SK-N-SH (cell line): ENCODE measurements at regions not wholly inside any gene's neighbourhood (a gene's known extent, or its start where the extent isn't known, plus 50 kb on each side); places are given as distances from the start of the nearest gene placed in this dataset.
A peak's percentile ranks its signal among the peaks of the same experiment; 100 is the strongest.

Source experiments
- CTCF ChIA-PET: fragments of 300-600, 350-600 bp; formaldehyde crosslinking; extraction: SDS; loops from one replicate; lab custom pipeline; 2021; lab: Yijun Ruan, JAX
- POLR2A ChIA-PET: fragments of 350-600 bp; sonication (Branson Sonifier 250); formaldehyde crosslinking; extraction: SDS; loops from one replicate; lab custom pipeline; 2020; ENCODE audit warnings: antibody characterized with exemption, inconsistent platforms; lab: Yijun Ruan, JAX
- DNase-seq: peaks from one replicate; pipeline ENCODE4 v3.0.0; 2012
- H2AFZ ChIP-seq: fragments of 200-600 bp; sonication (generic); 2 replicates; pipeline ENCODE4 v1.8.1; 2016; ENCODE audit warnings: antibody characterized with exemption, mild to moderate bottlenecking, low read depth
- H3F3A ChIP-seq: fragments of 200-600 bp; sonication (generic); replicated peaks from 2 replicates; pipeline ENCODE3; 2016; ENCODE audit warnings: antibody characterized with exemption, mild to moderate bottlenecking; ENCODE audit not compliant: insufficient read depth
- H3K27ac ChIP-seq, 2 experiments: fragments of 200-500 bp in 1 of 2; fragments of 200-600 bp in 1 of 2; sonication (Bioruptor generic) in 1 of 2; sonication (generic), shearing (Covaris generic) in 1 of 2; 2 replicates each; pipeline versions ENCODE4 v1.5.1 to v1.6.1; 2014 to 2016; ENCODE audit warnings: low read depth in 2 of 2, inconsistent platforms in 1 of 2, low read length in 1 of 2, mild to moderate bottlenecking in 1 of 2, mixed read lengths in 1 of 2
- H3K27me3 ChIP-seq: fragments of 200-600 bp; sonication (generic), shearing (Covaris generic); 2 replicates; pipeline ENCODE4 v1.6.1; 2016; ENCODE audit warnings: mixed run types; ENCODE audit not compliant: insufficient read depth
- H3K36me3 ChIP-seq, 2 experiments: fragments of 200-500 bp in 1 of 2; fragments of 200-600 bp in 1 of 2; sonication (Bioruptor generic) in 1 of 2; sonication (generic) in 1 of 2; replicated peaks in 1 of 2; 2 replicates each; pipeline versions ENCODE3 to v1.5.1; 2014 to 2016; ENCODE audit warnings: low read length in 1 of 2, mild to moderate bottlenecking in 1 of 2; ENCODE audit not compliant: insufficient read depth in 2 of 2, control insufficient read depth in 1 of 2
- H3K4me1 ChIP-seq, 2 experiments: fragments of 200-500 bp in 1 of 2; fragments of 200-600 bp in 1 of 2; sonication (Bioruptor generic) in 1 of 2; sonication (generic), shearing (Covaris generic) in 1 of 2; 2 replicates each; pipeline versions ENCODE4 v1.5.1 to v1.6.1; 2014 to 2016; ENCODE audit warnings: low read depth in 1 of 2, low read length in 1 of 2, mixed run types in 1 of 2; ENCODE audit not compliant: insufficient read depth in 2 of 2, control insufficient read depth in 1 of 2
- H3K4me2 ChIP-seq: fragments of 200-600 bp; sonication (generic), shearing (Covaris generic); 2 replicates; pipeline ENCODE4 v1.6.1; 2017; ENCODE audit warnings: mixed run types
- H3K4me3 ChIP-seq, 2 experiments: fragments of 200-500 bp in 1 of 2; fragments of 200-600 bp in 1 of 2; sonication (Bioruptor generic) in 1 of 2; sonication (generic), shearing (Covaris generic) in 1 of 2; 2 replicates each; pipeline versions ENCODE4 v1.5.1 to v1.8.1; 2014 to 2016; ENCODE audit warnings: low read depth in 2 of 2, inconsistent platforms in 1 of 2, low read length in 1 of 2, mild to moderate bottlenecking in 1 of 2, mixed read lengths in 1 of 2, moderate library complexity in 1 of 2
- H3K79me2 ChIP-seq: fragments of 200-600 bp; sonication (generic); 2 replicates; pipeline ENCODE4 v1.8.1; 2017; ENCODE audit warnings: mild to moderate bottlenecking; ENCODE audit not compliant: insufficient read depth
- H3K9ac ChIP-seq: fragments of 200-600 bp; sonication (generic); 2 replicates; pipeline ENCODE4 v1.6.1; 2017; ENCODE audit warnings: mixed run types
- H3K9me2 ChIP-seq: fragments of 200-600 bp; sonication (generic); 2 replicates; pipeline ENCODE4 v1.6.1; 2017; ENCODE audit warnings: mixed run types
- H3K9me3 ChIP-seq: fragments of 200-600 bp; sonication (generic); 2 replicates; pipeline ENCODE4 v1.6.1; 2017; ENCODE audit warnings: mixed run types, mild to moderate bottlenecking, moderate library complexity
- H4K20me1 ChIP-seq: fragments of 200-600 bp; sonication (generic); 2 replicates; pipeline ENCODE4 v1.6.1; 2017; ENCODE audit warnings: mild to moderate bottlenecking, mixed run types; ENCODE audit not compliant: insufficient read depth
- FOSL2 ChIP-seq: IDR thresholded peaks from 2 replicates; pipeline ENCODE4 v1.4.0; 2012; ENCODE audit warnings: low read depth, mild to moderate bottlenecking, moderate library complexity, borderline replicate concordance
- GABPA ChIP-seq: IDR thresholded peaks from 2 replicates; pipeline ENCODE4 v1.4.0; 2012; ENCODE audit warnings: low read depth, mild to moderate bottlenecking
- MEF2A ChIP-seq: IDR thresholded peaks from 2 replicates; pipeline ENCODE4 v1.4.0; 2012; ENCODE audit warnings: low read depth, borderline replicate concordance
- NFIC ChIP-seq: IDR thresholded peaks from 2 replicates; pipeline ENCODE4 v1.4.0; 2012; ENCODE audit warnings: borderline replicate concordance
- NRF1 ChIP-seq: IDR thresholded peaks from 2 replicates; pipeline ENCODE4 v1.6.1; 2012; ENCODE audit warnings: low read depth, mild to moderate bottlenecking, low read length
- PBX3 ChIP-seq: IDR thresholded peaks from 2 replicates; pipeline ENCODE4; 2012
- POLR2AphosphoS5 ChIP-seq: IDR thresholded peaks from 2 replicates; pipeline ENCODE4 v1.6.1; 2012; ENCODE audit warnings: low read depth, low read length
- RAD21 ChIP-seq: IDR thresholded peaks from 2 replicates; pipeline ENCODE4 v1.6.1; 2012; ENCODE audit warnings: mild to moderate bottlenecking, low read length
- RCOR1 ChIP-seq: fragments of 150-350 bp; IDR thresholded peaks from 2 replicates; pipeline ENCODE4 v1.6.1; 2017; ENCODE audit warnings: antibody characterized with exemption, low read length
- REST ChIP-seq: IDR thresholded peaks from 2 replicates; pipeline ENCODE4 v1.6.1; 2012; ENCODE audit warnings: mild to moderate bottlenecking, low read depth, low read length, moderate library complexity
- RFX5 ChIP-seq: IDR thresholded peaks from 2 replicates; pipeline ENCODE4 v1.6.1; 2012; ENCODE audit warnings: mild to moderate bottlenecking, improper control_type of control experiment, low read length
- RXRA ChIP-seq: IDR thresholded peaks from 2 replicates; pipeline ENCODE4 v1.4.0; 2012; ENCODE audit warnings: low read depth, mild to moderate bottlenecking, borderline replicate concordance
- SIN3A ChIP-seq: IDR thresholded peaks from 2 replicates; pipeline ENCODE4 v1.6.1; 2012; ENCODE audit warnings: low read depth, mild to moderate bottlenecking, low read length, moderate library complexity, borderline replicate concordance
- SMC3 ChIP-seq: IDR thresholded peaks from 2 replicates; pipeline ENCODE4 v1.6.1; 2012; ENCODE audit warnings: low read depth, low read length, improper control_type of control experiment
- TCF12 ChIP-seq: IDR thresholded peaks from 2 replicates; pipeline ENCODE4 v1.4.0; 2012
- TEAD4 ChIP-seq: IDR thresholded peaks from 2 replicates; pipeline ENCODE4 v1.4.0; 2012; ENCODE audit warnings: mild to moderate bottlenecking, borderline replicate concordance; ENCODE audit not compliant: insufficient read depth
- USF1 ChIP-seq: IDR thresholded peaks from 2 replicates; pipeline ENCODE4 v1.4.0; 2012; ENCODE audit warnings: low read depth, borderline replicate concordance
- YY1 ChIP-seq: IDR thresholded peaks from 2 replicates; pipeline ENCODE4 v1.4.0; 2012; ENCODE audit warnings: low read depth, mild to moderate bottlenecking
- ZBTB33 ChIP-seq: IDR thresholded peaks from 2 replicates; pipeline ENCODE4 v1.4.0; 2012; ENCODE audit warnings: low read depth, borderline replicate concordance
- WGBS: methylation state at CpG from one replicate; pipeline ENCODE4 v1.1.6; 2017; ENCODE audit warnings: low lambda C conversion rate; 5-methylcytosine and 5-hydroxymethylcytosine counted together

- TF ChIP-seq REST (no peak), NFIC (0 out of 2 replicates have a peak, but pooled peaks have one; percentile 14), RCOR1 (no peak), RXRA (no peak), SIN3A (no peak), YY1 (no peak), TCF12 (no peak; the same call in 1 of the 2 replicates), PBX3 (peak; percentile 37; the same call in 1 of the 2 replicates), RFX5 (no peak)
- ChIA-PET CTCF (no interaction called here), POLR2A (no interaction called here)
- peak overlapping the region; percentile 48; the same call in 1 of the 2 replicates for H3K4me2 ChIP-seq
- peak overlapping the region; percentile 64; the same call in 1 of the 2 replicates for H2AFZ ChIP-seq
- WGBS, result 5% methylated on average over 4 of the region's 4 CpGs
- no peaks in the 10 kb centered on the region for H3K9me2 ChIP-seq
- no peaks in the 10 kb centered on the region for H3K27me3 ChIP-seq
- peak overlapping the region in 1 of 2 experiments; percentile 57; a peak in 2 of 4 replicates for H3K27ac ChIP-seq
- H3K79me2 ChIP-seq, result no peaks in the 10 kb centered on the region
- DNase-seq, result no peak
- H3K9me3 ChIP-seq, result no peaks in the 10 kb centered on the region
- H3K9ac ChIP-seq, result no peak overlapping the region; the same call in 1 of the 2 replicates
- H3K4me1 ChIP-seq, result no peaks in the 10 kb centered on the region; a peak in 1 of 4 replicates
- H4K20me1 ChIP-seq, result no peaks in the 10 kb centered on the region
- no peaks in the 10 kb centered on the region for H3K36me3 ChIP-seq
- no peaks in the 10 kb centered on the region for H3F3A ChIP-seq
- no peak overlapping the region for H3K4me3 ChIP-seq
Observed at GRCh38 chr2:226048611-226049010, 649.1 kb downstream of the NYAP2 start.

GRCh38 chr2:226045080-226045479, 645.6 kb downstream of the NYAP2 start:
- no peak overlapping the region for H2AFZ ChIP-seq
- ChIA-PET CTCF (interaction anchor here (1.4 kb wide), 1 partner anchor 8 kb away, joined by 3 read pairs; no protein-coding TSS in a partner anchor), POLR2A (no interaction called here)
- no peaks in the 10 kb centered on the region for H3K79me2 ChIP-seq
- 40% methylated on average over 7 of the region's 8 CpGs for WGBS
- H4K20me1 ChIP-seq, result no peaks in the 10 kb centered on the region
- no peaks in the 10 kb centered on the region for H3K9me2 ChIP-seq
- no peak overlapping the region for H3K27ac ChIP-seq
- H3K9ac ChIP-seq, result no peak overlapping the region
- no peak overlapping the region for H3K4me2 ChIP-seq
- no peaks in the 10 kb centered on the region; a peak in 1 of 4 replicates for H3K4me1 ChIP-seq
- no peaks in the 10 kb centered on the region for H3K27me3 ChIP-seq
- no peaks in the 10 kb centered on the region for H3K9me3 ChIP-seq
- H3K36me3 ChIP-seq, result no peaks in the 10 kb centered on the region
- H3K4me3 ChIP-seq, result no peak overlapping the region
- H3F3A ChIP-seq, result no peaks in the 10 kb centered on the region
- DNase-seq, result no peak
- no peak for TF ChIP-seq RCOR1
- no peak for TF ChIP-seq RAD21
- TF ChIP-seq PBX3, result no peak
- TF ChIP-seq FOSL2, result no peak
- TF ChIP-seq ZBTB33, result no peak
- TF ChIP-seq SMC3, result no peak
- TF ChIP-seq TCF12, result no peak
- TF ChIP-seq RXRA, result no peak
- TF ChIP-seq GABPA, result no peak
- no peak for TF ChIP-seq USF1
- TF ChIP-seq SIN3A, result no peak
- TF ChIP-seq POLR2AphosphoS5, result no peak
- TF ChIP-seq NFIC, result no peak
- TF ChIP-seq NRF1, result no peak
- TF ChIP-seq TEAD4, result no peak
- no peak for TF ChIP-seq MEF2A
